ENCODE measurements at regions not wholly inside any gene's neighbourhood (a gene's known extent, or its start where the extent isn't known, plus 50 kb on each side); places are given as distances from the start of the nearest gene placed in this dataset.

DNA sequence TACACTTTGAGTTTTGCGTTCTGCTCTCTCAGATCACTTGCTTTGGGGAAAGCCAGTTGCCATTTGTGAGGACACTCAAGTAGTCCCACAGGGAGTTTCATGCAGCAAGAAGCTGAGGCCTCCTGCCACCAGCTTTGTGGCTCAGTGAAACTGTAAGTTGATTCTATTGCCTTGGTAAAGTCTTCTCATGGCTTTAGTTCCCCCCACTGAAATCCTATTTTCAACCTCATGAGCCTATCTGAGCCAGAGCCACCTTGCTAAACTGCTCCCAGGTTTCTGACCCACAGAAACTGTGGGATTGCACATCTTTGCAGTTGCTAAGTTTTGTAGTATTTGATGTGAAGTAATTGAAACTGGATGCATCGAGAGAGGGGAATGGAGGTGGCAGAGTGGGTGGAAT is 85.4 kb upstream of the TOP3B start:
- ChIA-PET POLR2A (no interaction called here), CTCF (interaction anchor here (1.4 kb wide), 1 partner anchor 15 kb away, joined by 4 read pairs; no protein-coding TSS in a partner anchor)
- TF ChIP-seq POLR2AphosphoS5 (IDR thresholded peaks at IDR 0.05; ENCODE audit: insufficient read depth, low read depth, low read length) (no peak), MYC (IDR thresholded peaks at IDR 0.05; ENCODE audit: low read depth, low read length) (no peak), EZH2 (IDR thresholded peaks at IDR 0.05; ENCODE audit: borderline replicate concordance, low read depth, low read length, severe bottlenecking) (no peak), FOS (IDR thresholded peaks at IDR 0.05; ENCODE audit: borderline replicate concordance, insufficient read depth, low read length) (no peak), GATA2 (IDR thresholded peaks at IDR 0.05; ENCODE audit: insufficient read depth, insufficient read length, low read depth, low read length) (no peak), POLR2A (IDR thresholded peaks at IDR 0.05; ENCODE audit: low read depth, low read length) (no peak), JUN (IDR thresholded peaks at IDR 0.05; ENCODE audit: borderline replicate concordance, insufficient read depth, insufficient read length, low read depth) (no peak)
- TF ChIP-seq, protein P1, sequence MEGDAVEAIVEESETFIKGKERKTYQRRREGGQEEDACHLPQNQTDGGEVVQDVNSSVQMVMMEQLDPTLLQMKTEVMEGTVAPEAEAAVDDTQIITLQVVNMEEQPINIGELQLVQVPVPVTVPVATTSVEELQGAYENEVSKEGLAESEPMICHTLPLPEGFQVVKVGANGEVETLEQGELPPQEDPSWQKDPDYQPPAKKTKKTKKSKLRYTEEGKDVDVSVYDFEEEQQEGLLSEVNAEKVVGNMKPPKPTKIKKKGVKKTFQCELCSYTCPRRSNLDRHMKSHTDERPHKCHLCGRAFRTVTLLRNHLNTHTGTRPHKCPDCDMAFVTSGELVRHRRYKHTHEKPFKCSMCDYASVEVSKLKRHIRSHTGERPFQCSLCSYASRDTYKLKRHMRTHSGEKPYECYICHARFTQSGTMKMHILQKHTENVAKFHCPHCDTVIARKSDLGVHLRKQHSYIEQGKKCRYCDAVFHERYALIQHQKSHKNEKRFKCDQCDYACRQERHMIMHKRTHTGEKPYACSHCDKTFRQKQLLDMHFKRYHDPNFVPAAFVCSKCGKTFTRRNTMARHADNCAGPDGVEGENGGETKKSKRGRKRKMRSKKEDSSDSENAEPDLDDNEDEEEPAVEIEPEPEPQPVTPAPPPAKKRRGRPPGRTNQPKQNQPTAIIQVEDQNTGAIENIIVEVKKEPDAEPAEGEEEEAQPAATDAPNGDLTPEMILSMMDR (IDR thresholded peaks at IDR 0.05; ENCODE audit: extremely low read depth in 1 of 2, insufficient read depth in 1 of 2, low read depth in 1 of 2, low read length in 2 of 2): no peak
- TF ChIP-seq, protein P2, sequence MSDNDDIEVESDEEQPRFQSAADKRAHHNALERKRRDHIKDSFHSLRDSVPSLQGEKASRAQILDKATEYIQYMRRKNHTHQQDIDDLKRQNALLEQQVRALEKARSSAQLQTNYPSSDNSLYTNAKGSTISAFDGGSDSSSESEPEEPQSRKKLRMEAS (IDR thresholded peaks at IDR 0.05; ENCODE audit: insufficient read depth, insufficient read length): no peak
- Histone ChIP-seq H3K4me3 (replicated peaks in 1 of 3; ENCODE audit: insufficient read depth in 1 of 3, low read depth in 1 of 3, low read length in 3 of 3) (no peak overlapping the region), H4K20me1 (replicated peaks; ENCODE audit: control insufficient read depth, extremely low read depth, insufficient read depth, low read length) (no peaks in the 10 kb centered on the region), H3K27me3 (ENCODE audit: control insufficient read depth in 2 of 2, insufficient read depth in 2 of 2, low read length in 2 of 2) (peaks cover 19 to 22% of the 10 kb centered on the region in 2 experiments), H3K9ac (replicated peaks; ENCODE audit: extremely low read depth, insufficient read depth, low read length) (no peak overlapping the region), H3K4me1 (ENCODE audit: control insufficient read depth, extremely low read depth, insufficient read depth, low read length) (no peaks in the 10 kb centered on the region), H3K9me3 (replicated peaks; ENCODE audit: control insufficient read depth, insufficient read depth, low read length) (no peaks in the 10 kb centered on the region), H3K9me1 (replicated peaks; ENCODE audit: control insufficient read depth, extremely low read depth, insufficient read depth, low read length) (no peaks in the 10 kb centered on the region), H3K79me2 (ENCODE audit: control insufficient read depth, insufficient read depth, low read length) (no peaks in the 10 kb centered on the region), H2AFZ (ENCODE audit: low read depth, low read length) (no peak overlapping the region), H3K27ac (ENCODE audit: insufficient read depth, low read depth, low read length) (no peak overlapping the region), H3K4me2 (ENCODE audit: insufficient read depth, low read length) (no peak overlapping the region), H3K36me3 (ENCODE audit: control insufficient read depth in 2 of 2, extremely low read depth in 1 of 2, insufficient read depth in 2 of 2, low read length in 2 of 2) (no peaks in the 10 kb centered on the region)
- no peak for DNase-seq (ENCODE audit: low read depth, low spot score)
- FAIRE-seq: no peak
- dilution Hi-C loops (cut with MboI; ENCODE audit: extremely low pct_ligation_motif_present, low sequenced_read_pairs): no loop called here
- intact Hi-C loops (cut with micrococcal nuclease): no loop called here
- no TSS peak for BruUV-seq (replicated peaks)

Data from endothelial cell of umbilical vein (primary cell).